NCI-H748 treated with DMSO at 0.1 percent for 48 hours (cell line): ENCODE measurements at regions not wholly inside any gene's neighbourhood (a gene's known extent, or its start where the extent isn't known, plus 50 kb on each side); places are given as distances from the start of the nearest gene placed in this dataset.

Experiments
- DNase-seq: peaks from one replicate; lab custom pipeline; 2025; lab: John Stamatoyannopoulos, UW

DNA sequence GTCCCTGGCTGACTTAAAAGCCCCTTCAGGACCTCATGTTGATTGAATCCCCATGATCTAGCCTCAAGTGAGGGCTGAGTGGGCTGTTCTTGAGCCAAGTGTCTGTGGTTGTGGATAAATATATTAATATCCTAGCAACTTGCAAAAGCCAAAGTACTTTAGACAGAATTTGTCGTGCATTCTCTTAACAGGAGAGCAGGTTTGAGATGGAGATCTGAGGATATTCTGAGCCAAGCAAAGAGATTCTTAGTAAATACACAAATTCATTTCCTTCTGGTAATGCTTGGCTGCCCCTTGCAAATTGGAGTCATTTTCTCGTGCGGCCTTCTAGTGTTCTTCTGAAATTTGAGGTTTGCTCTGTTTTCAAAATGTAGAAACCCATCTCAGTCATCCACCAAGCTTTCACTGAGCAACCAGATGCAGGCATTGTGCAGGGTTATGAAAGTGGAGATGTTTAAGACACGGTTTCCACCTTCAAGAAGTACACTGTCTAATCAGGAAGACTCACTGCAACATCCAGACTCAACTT lies 242.1 kb upstream of the JUN start:
- DNase-seq: no peak

DNA sequence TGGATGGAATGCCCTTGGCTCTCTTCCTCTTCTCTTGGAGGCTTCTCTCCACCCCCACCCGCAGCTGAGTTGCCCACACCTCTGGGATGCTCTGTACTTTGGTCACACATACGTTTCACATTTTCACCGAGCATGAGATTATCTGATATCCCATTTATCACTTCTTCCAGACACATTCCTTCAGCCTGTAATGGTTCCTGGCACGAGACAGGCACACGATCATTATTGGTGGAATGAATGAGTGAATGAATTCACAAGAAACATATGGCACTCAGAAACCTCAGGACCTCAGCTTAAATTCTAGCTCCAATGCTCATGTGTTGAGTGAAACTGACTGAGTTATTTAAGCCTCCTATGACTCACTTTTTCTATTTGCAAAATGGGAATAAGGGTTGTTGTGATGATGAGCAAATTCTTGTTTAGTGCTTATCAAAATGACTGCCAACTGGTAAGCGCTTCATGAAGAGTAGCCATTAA lies 242.7 kb upstream of the JUN start:
- no peak for DNase-seq

GRCh38 chr1:59027177-59027576 lies 243.3 kb upstream of the JUN start:
- no peak for DNase-seq

- DNase-seq: no peak
Observed at GRCh38 chr1:59028048-59028447, 244.2 kb upstream of the JUN start.

DNA sequence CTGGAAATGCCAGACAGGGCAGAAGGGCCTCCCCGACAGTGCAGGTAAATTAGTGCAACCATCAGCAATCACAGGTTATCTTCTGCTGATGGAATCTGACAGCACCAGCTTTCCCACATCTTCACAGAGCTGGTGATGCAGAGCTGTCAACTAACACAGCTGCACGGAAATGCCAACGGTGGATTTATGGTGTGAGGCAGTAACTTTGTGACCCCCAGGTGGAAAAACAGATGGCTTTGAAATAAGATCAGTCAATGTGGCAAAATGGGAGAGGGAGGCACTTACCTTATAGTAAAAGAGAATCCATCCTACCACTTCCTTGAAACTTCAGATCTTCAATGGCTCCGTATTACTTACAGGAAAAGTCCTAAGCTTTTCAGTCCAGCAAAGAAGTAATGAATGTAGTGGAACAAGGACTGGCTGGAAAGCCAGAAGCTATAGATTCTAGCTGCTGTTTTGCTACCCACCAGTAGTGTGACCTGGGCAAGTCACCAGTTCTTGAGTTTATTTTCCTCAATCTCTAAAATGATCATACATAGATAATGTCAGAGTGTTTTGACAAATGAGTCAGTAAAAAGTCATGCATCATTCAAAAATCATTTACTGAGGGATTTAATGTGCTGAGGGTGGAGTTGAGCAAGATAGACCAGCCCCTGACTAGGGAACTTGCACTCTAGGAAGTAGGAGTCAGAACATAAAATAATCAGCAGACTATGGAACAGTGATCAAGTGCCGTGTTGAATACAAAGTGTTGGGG lies 245.7 kb upstream of the JUN start:
- no peak for DNase-seq

DNA sequence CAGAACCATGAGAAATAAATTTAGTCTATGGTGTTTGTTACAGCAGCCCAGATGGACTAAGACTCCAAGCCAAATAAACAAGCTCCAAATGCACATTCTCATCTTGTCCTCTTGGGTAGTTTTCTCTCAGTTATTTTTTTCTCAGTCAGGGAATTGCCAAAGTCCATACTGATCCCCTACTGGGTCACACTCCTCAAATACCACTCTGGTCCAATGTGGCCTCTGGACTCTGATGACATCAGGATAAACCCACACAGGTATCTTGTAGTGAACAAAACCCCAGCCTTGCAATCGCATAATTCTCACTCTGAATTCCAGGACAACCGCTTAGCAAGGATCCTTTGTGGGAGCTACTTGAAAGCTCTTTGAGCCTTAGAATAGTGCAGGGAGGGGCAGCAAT lies 248.4 kb upstream of the JUN start:
- no peak for DNase-seq

DNA sequence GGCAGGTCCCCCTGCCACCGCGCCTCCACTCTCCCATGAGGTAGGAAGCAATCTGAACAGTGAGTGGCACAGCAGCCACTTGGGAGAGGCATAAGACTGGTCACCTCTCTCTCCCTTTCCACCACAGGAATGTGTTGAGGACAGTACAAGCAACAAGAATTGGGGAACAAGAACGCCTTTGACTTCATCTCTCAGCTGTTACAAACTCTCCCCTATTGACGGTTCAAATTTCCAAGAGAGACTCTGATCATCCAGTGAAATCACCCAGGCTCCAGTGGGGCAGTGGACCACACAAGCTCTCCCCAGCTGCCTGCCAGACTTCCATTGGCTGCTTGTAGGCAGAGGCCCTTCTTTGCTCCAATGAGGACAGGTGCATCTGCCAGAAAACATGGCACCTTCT lies 249.9 kb upstream of the JUN start:
- DNase-seq: no peak

DNA sequence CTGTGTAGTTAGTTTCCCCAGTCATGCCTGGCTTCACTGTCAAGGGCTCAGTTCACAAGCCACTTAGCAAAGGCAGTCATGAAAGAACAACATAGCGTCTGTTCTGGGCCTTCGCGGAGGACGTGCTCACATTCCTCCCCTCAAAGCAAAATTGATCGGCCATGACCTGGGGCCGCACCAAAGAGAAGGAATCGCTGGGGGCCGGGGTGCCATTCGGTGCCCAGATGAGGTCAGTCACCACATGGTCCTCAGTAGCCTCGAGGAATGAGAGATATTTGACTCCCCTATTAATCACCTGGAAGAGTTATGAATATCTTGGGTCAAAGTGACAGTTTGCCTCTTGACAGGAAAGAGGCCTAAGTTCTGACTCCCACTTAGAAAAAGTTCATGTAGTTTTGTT lies 251.1 kb upstream of the JUN start:
- DNase-seq: no peak

GRCh38 chr1:59039551-59039950 lies 255.7 kb upstream of the JUN start:
- DNase-seq: no peak

- no peak for DNase-seq
Observed at GRCh38 chr1:59040486-59040885, 256.4 kb upstream of the FGGY start.

DNA sequence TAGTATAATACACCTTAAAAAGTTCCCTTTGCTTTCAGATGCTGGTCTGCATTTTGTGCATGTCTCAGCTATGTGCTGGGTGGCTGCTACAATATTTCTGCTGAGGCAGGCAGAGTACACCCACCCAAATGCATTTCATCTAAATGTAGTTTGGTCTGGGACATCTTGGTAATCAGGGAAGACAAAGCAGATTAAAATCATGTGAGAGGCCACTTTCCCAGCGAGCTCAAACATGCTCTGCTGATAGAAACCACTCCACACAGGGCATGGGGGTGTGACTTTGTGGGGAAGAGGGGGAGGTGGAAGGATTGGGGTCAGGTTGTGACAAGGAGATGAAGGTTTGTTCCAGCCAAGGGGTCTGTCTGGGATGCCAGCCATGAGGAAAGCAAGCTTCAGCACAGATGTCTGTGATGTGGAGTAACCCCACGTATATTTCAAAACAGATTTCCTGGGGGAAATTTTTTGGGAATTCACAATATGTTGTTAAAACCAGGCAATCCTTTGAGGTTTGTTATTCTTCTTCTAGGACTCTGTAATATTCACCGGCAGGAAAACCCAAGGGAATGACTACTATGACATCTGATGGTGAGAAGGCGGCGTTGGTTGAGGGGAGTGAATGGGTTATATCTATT lies 255.1 kb upstream of the FGGY start:
- DNase-seq: no peak

DNA sequence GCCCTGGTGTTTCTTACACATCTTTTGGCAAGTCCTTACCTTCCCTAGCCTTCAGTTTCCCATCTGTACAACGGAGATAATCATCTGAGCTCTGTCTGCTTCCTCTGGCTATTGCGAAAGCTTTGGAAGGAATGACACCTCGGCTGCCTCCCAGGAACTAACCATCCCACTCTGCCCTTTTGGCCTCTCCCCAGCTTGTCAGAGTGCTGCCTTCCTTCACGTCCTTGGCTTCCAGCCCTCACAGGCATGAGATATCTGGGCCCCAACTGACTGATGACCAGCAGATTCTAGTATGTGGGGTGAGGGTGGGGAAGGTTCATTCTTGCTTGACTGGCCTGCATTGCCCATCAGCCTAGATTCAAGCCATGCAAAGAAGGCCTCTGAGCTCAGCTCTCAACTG lies 253.1 kb upstream of the FGGY start:
- DNase-seq: no peak

GRCh38 chr1:59044535-59045121 lies 252.3 kb upstream of the FGGY start:
- DNase-seq: no peak

DNA sequence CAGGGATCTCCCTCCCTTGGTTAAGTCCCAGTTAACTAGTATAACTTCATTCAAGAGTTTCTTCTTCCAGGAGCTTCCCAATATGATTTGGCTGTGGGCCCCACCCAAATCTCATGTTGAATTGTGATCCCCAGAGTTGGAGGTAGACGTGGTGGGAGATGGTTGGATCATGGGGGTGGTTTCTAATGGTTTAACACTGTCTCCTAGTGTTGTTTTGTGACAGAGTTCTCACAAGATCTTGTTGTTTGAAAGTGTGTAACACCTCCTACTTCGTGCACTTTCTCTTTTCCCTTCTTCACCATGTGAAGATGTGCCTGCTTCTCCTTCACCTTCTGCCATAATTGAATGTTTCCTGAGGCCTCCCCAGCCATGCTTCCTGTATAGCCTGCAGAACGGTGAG lies 251.8 kb upstream of the FGGY start:
- DNase-seq: no peak

GRCh38 chr1:59045636-59046035 lies 251.3 kb upstream of the FGGY start:
- DNase-seq: no peak

DNA sequence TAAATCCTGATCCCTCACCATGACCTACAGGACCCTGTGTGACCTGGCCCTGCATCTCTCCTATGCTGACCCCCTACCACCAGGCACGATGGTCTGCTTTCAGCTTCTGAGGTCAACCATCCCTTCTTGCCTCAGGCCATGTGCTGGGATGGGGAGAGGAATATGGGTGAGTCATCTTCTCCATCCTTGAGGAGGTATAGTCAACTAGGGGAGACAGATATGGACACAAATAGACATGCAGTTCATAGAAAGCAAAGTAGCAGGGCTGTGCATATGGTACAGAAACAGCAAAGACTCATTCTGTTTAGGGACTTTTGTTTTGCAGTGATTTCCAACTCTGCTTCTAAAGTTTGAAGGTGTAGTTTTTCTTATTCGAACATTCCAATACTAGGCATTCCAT lies 250.8 kb upstream of the FGGY start:
- no peak for DNase-seq

DNA sequence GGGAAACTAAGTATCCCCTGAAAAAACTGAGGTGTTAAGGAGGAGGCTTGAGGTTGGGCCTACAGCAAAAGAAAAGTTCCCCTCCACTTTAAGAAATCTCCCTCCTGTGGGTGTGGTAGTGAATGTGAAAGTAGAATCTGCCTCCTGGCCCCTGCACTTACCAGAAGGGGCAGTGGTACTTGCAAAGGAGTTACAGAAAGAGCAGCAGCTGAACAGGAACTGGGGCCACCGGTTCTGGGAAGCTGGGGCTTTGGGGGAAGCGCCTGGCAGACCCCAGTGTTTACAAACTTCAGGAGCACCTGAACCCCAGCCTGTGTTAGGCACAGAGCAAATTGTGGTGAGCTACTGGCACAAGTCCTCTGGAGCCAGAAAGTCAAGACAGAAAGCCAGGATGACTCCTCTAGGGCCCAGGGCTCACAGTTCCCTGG lies 250.2 kb upstream of the FGGY start:
- DNase-seq: no peak

DNA sequence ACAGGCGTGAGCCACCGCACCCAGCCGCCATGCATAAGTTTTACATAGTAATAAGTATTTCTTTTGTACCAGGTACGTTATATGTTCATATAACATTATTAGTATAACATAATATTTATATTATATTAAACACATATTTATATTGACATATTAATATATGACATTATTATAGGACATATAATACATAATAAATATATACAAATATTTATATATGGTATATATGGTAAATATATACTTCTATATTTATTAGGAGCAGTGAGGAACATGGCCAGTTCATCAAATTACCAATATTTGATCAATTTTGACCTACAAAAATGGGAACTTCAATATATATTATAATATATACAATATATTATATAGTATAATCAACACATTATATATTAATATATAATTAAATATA lies 245.9 kb upstream of the FGGY start:
- DNase-seq: no peak

GRCh38 chr1:59052166-59052590 lies 244.7 kb upstream of the FGGY start:
- DNase-seq: no peak

DNA sequence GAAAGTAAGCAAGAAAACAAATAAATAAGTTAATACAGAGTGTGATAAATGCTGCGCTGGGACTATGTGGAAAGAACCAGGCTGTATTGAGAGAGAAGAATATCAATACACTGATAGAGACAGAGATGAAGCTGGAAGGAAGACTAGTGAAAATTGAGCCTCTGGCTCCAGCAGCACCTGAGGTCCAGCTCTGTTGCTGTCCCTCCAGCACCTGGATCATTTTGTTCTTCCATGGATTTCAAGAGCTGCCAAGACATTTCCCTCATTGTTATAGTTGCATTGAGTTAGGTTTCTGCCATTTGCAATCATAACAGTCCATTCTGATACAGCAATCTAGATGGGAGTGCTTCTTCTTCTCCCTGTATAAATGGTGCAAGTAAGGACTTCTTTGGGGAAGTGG lies 242.7 kb upstream of the FGGY start:
- no peak for DNase-seq

DNA sequence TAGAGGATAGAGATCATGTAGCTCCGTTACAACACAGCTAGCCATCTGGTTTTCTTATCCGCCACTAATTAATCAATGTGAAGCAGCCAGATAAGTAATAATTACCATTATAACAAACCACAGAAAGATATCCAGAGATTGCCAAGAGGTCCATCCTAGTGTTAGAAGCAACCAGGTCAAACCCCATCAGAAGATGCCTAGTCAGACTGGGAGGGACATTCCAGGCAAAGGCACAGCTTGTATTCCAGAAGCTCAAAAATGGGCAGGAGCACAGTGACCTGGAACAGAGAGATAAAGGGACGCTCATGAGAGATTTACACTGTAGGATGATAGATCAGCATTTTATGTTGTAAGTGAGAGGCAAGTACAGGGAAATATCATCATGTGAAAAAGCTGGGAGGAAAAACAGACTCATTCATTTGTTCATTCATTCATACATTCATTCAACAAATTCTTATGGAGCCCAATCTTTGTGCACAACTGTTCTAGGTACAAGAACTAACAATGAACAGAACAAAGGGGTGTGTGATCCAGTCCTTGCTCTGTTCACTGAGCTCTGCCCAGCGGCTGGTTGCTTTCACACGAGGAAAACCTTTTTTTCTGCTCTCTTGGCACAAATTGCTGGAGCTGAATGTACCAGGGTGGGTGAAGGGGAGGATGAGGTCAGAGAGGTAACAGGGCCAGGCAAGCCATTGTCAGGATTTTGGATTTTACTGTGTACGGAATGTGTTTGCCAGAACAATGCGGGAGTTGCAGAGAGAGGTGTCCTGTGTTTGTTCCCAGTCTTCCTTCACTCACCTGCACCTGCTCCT lies 240.8 kb upstream of the FGGY start:
- no peak for DNase-seq

DNA sequence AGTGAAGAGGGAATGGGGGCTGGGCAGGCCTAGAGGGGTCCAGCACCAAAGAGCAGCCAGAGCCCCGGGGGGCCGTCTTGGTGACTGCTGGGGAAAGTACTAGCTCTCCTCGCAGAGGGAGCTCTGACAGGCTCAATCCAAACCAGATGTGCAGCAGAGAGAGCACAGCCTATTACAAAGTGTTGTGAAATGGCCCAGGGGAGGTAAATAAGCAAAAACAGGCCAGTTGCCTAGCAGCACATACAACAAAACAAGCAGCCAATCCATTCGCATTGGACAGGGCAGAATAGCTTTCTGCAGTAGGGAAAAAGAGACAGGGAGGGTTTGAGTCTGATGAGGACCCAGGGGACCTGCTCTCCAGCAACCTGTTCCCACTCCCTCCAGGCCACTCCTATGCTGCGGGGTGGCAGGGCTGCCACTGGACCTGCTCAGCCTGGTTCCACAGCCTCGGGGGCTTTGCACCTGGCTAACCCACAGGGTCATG lies 239.6 kb upstream of the FGGY start:
- DNase-seq: peak; percentile 34
